ENCODE measurements at regions not wholly inside any gene's neighbourhood (a gene's known extent, or its start where the extent isn't known, plus 50 kb on each side); places are given as distances from the start of the nearest gene placed in this dataset.

- POLR2A ChIA-PET: no interaction called here
- H3K27ac ChIP-seq (ENCODE audit: extremely low read depth, low read depth, low read length): no peak overlapping the region
- no peaks in the 10 kb centered on the region for H3K36me3 ChIP-seq (ENCODE audit: control insufficient read depth in 2 of 2, insufficient read depth in 1 of 2, low read length in 2 of 2)
- H3K4me1 ChIP-seq (ENCODE audit: control insufficient read depth, insufficient read depth, low read length): no peaks in the 10 kb centered on the region
- TF ChIP-seq ZNF391 (tag by site-specific recombination; IDR thresholded peaks at IDR 0.05; ENCODE audit: borderline replicate concordance, low read depth): no peak
- TF ChIP-seq HIC1 (tag by site-specific recombination; IDR thresholded peaks at IDR 0.05): no peak
- H3K4me3 ChIP-seq (ENCODE audit: low read depth, low read length): no peak overlapping the region
- CTCF ChIA-PET: no interaction called here
- no peaks in the 10 kb centered on the region for H3K9me3 ChIP-seq (ENCODE audit: control insufficient read depth, insufficient read depth, low read depth, low read length)
Observed at GRCh38 chr22:49182416-49182815, 645.3 kb downstream of the BRD1 start.

GRCh38 chr22:49181942-49182341 lies 645.7 kb downstream of the BRD1 start:
- Histone ChIP-seq H3K9me3 (ENCODE audit: control insufficient read depth, insufficient read depth, low read depth, low read length) (no peaks in the 10 kb centered on the region), H3K4me1 (ENCODE audit: control insufficient read depth, insufficient read depth, low read length) (no peaks in the 10 kb centered on the region), H3K36me3 (ENCODE audit: control insufficient read depth in 2 of 2, insufficient read depth in 1 of 2, low read length in 2 of 2) (no peaks in the 10 kb centered on the region), H3K4me3 (ENCODE audit: low read depth, low read length) (no peak overlapping the region), H3K27ac (ENCODE audit: extremely low read depth, low read depth, low read length) (no peak overlapping the region)
- CTCF ChIA-PET: no interaction called here
- POLR2A ChIA-PET: no interaction called here
- no peak for TF ChIP-seq ZNF311 (tag by site-specific recombination; IDR thresholded peaks at IDR 0.05; ENCODE audit: borderline replicate concordance)

GRCh38 chr22:49181431-49181830 lies 646.2 kb downstream of the BRD1 start:
- TF ChIP-seq ZNF660 (tag by site-specific recombination; IDR thresholded peaks at IDR 0.05) (no peak), ZNF518A (tag by site-specific recombination; conservative IDR thresholded peaks at IDR 0.05; ENCODE audit: low read depth) (no peak), SP7 (tag by site-specific recombination; IDR thresholded peaks at IDR 0.05) (no peak), ZNF830 (tag by site-specific recombination; IDR thresholded peaks at IDR 0.05; ENCODE audit: low read depth) (no peak)
- Histone ChIP-seq H3K27ac (ENCODE audit: extremely low read depth, low read depth, low read length) (no peak overlapping the region), H3K4me1 (ENCODE audit: control insufficient read depth, insufficient read depth, low read length) (no peaks in the 10 kb centered on the region), H3K4me3 (ENCODE audit: low read depth, low read length) (no peak overlapping the region), H3K9me3 (ENCODE audit: control insufficient read depth, insufficient read depth, low read depth, low read length) (no peaks in the 10 kb centered on the region), H3K36me3 (ENCODE audit: control insufficient read depth in 2 of 2, insufficient read depth in 1 of 2, low read length in 2 of 2) (no peaks in the 10 kb centered on the region)
- ChIA-PET POLR2A (no interaction called here), CTCF (no interaction called here)

- no peaks in the 10 kb centered on the region for H3K36me3 ChIP-seq (ENCODE audit: control insufficient read depth in 2 of 2, insufficient read depth in 1 of 2, low read length in 2 of 2)
- no peak overlapping the region for H3K4me3 ChIP-seq (ENCODE audit: low read depth, low read length)
- H3K27ac ChIP-seq (ENCODE audit: extremely low read depth, low read depth, low read length): no peak overlapping the region
- H3K4me1 ChIP-seq (ENCODE audit: control insufficient read depth, insufficient read depth, low read length): no peaks in the 10 kb centered on the region
- CTCF ChIA-PET: no interaction called here
- no peaks in the 10 kb centered on the region for H3K9me3 ChIP-seq (ENCODE audit: control insufficient read depth, insufficient read depth, low read depth, low read length)
- POLR2A ChIA-PET: no interaction called here
- TF ChIP-seq ZBTB26 (tag by site-specific recombination; optimal IDR thresholded peaks at IDR 0.05): no peak
- TF ChIP-seq ZSCAN30 (tag by site-specific recombination; IDR thresholded peaks at IDR 0.05): no peak
- TF ChIP-seq ZBTB6 (tag by site-specific recombination; IDR thresholded peaks at IDR 0.05): no peak
- no peak for TF ChIP-seq ZNF623 (tag by site-specific recombination; IDR thresholded peaks at IDR 0.05)
- no peak for TF ChIP-seq ZNF510 (tag by site-specific recombination; IDR thresholded peaks at IDR 0.05; ENCODE audit: insufficient replicate concordance)
- no peak for TF ChIP-seq ZNF138 (tag by site-specific recombination; IDR thresholded peaks at IDR 0.05; ENCODE audit: borderline replicate concordance)
- no peak for TF ChIP-seq KLF8 (tag by site-specific recombination; IDR thresholded peaks at IDR 0.05)
- TF ChIP-seq ZNF112 (tag by site-specific recombination; IDR thresholded peaks at IDR 0.05): no peak
- no peak for TF ChIP-seq ZNF16 (tag by site-specific recombination; IDR thresholded peaks at IDR 0.05; ENCODE audit: low read depth)
- TF ChIP-seq ZNF560 (tag by site-specific recombination; IDR thresholded peaks at IDR 0.05; ENCODE audit: borderline replicate concordance): no peak
- TF ChIP-seq ZNF350 (tag by site-specific recombination; IDR thresholded peaks at IDR 0.05): no peak
- no peak for TF ChIP-seq MZF1 (tag by site-specific recombination; IDR thresholded peaks at IDR 0.05; ENCODE audit: borderline replicate concordance)
Observed at GRCh38 chr22:49180683-49181024, 647.0 kb downstream of the BRD1 start.
